Superior temporal gyrus (tissue), 1 donor: ENCODE measurements at regions not wholly inside any gene's neighbourhood (a gene's known extent, or its start where the extent isn't known, plus 50 kb on each side); places are given as distances from the start of the nearest gene placed in this dataset.
"Not testable (repeated sequence)": the region's sequence is repeated elsewhere in the genome, so short reads cannot be mapped to it uniquely, and the experiment has no call there.

Experiments
- DNase-seq: peaks from one replicate; pipeline ENCODE4 v3.0.0-alpha.2; 2016; ENCODE audit errors: extremely low spot score

DNA sequence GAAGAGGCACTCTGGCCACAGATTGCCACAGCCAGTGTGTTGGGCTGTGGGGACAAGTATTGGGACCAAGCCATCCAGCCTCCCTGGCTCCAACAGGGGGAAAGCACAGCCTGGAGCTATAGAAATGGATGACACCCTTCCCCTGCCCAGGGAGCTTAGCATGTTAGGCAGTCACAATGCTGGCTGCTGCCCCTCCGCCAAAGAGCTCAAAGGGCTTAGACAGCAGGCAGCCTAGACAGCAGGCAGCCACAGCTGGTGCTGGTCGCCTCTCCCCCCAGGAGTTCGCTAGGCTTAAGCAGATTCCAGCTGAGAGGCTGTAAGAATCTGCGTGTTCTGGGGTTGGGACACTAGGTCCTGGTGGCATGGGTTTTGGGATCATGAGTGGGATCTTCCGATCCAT, 94.5 kb upstream of the MXRA5 start:
- no peak for DNase-seq

DNA sequence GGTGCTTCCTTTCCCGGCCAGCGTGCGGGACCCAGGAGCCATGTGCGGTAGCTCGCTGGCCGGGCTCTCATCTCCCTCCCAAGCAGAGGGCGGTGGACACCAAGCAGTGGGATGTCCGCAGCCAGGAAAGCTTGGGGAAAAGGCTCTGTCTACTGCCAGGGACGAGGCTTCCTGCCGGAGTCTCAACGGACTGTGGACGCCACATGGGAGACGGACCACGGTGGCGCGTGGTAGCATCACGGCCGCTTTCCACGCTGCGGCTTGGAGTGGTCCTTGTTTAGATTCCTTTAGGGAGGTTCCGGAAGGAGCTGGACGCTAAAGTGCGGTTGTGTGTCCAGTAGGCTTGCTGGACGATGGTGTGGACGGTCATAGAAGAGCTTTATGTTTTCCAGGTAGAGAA, 89.5 kb upstream of the MXRA5 start:
- DNase-seq, result not testable (repeated sequence)

- DNase-seq, result no peak
Observed at GRCh38 chrX:3435057-3435456, 88.6 kb upstream of the MXRA5 start.

DNA sequence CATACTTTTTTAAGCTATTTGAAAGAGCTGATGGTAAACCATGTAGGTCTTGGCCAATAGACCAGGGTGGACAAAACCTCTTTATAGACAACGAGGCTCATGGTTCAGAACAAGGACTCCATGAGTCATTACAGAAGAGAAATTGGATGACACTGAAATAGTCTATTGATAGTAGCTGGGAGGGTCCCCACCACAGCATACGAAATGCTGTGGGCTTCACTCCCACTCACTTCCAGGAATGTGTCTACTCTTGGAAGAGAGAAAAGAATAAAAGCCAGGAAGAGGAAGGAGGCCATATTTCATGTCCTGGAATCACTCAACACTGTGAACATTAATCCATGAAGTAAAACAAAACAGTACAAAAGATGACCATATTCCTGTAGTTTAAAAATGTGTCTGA, 82.3 kb upstream of the MXRA5 start:
- no peak for DNase-seq

GRCh38 chrX:3426552-3426951, 80.1 kb upstream of the MXRA5 start:
- DNase-seq, result no peak

- DNase-seq, result no peak
Observed at GRCh38 chrX:3425031-3425430, 78.6 kb upstream of the MXRA5 start.

GRCh38 chrX:3420316-3420715, 73.9 kb upstream of the MXRA5 start:
- DNase-seq, result no peak

GRCh38 chrX:3415011-3415410, 68.6 kb upstream of the MXRA5 start:
- DNase-seq, result no peak

DNA sequence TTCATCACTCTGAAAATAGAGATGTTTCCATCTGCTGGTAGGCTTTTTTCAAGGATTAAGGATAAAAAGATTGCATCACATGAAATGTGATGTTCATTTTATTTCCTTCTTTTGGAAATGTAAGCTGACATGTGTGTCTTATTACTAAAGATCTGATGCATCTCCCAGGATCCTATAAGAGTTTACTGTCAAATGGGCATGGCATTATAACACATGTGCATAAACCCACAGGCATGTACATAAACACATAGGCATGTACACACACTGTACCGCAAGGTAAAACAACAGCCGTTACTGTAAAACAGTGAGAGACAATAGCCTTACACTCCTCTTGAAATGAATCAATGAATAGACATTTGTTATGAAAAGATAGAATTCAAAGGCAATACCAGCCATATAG, 65.2 kb upstream of the MXRA5 start:
- DNase-seq, result not testable (repeated sequence)

- not testable (repeated sequence) for DNase-seq
Observed at GRCh38 chrX:3409936-3410335, 63.5 kb upstream of the MXRA5 start.

DNA sequence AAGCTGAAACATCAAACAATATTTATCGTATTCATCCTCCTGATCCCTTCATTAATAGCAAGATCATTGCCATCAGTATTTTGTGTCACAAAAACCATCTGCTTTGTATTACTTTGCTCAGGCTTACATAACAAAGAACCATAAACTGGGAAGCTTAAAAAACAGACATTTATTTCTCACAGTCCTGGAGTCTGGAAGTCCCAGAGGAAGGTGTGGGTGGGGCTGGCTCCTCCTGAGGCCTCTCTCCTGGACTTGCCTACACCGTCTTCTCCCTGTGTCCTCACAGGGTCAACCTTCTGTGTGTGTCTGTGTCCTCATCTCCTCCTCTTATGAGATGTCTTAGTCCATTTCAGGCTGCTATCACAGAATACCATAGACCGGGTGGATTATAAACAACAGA, 61.3 kb upstream of the MXRA5 start:
- no peak for DNase-seq

GRCh38 chrX:3407121-3407520, 60.7 kb upstream of the MXRA5 start:
- DNase-seq, result no peak

- no peak for DNase-seq
Observed at GRCh38 chrX:3403748-3404147, 57.3 kb upstream of the MXRA5 start.
